H1 (cell line): ENCODE measurements at regions not wholly inside any gene's neighbourhood (a gene's known extent, or its start where the extent isn't known, plus 50 kb on each side); places are given as distances from the start of the nearest gene placed in this dataset.

Source experiments
- CTCF ChIA-PET: fragments of 300-600 bp; sonication (Branson Sonifier 250); formaldehyde crosslinking; loops from one replicate; lab custom pipeline; 2021; ENCODE audit not compliant: partially characterized antibody; lab: Charles Lee
- POLR2A ChIA-PET: fragments of 300-600 bp; sonication (Branson Sonifier 250); formaldehyde crosslinking; loops from one replicate; lab custom pipeline; 2021; ENCODE audit warnings: inconsistent platforms; ENCODE audit not compliant: partially characterized antibody; lab: Charles Lee
- DNase-seq, 2 experiments: peaks; one replicate each; pipeline versions ENCODE4 v3.0.0 to v3.0.0-alpha.2; 2010 to 2022; ENCODE audit warnings: low spot score in 2 of 2, low read depth in 1 of 2, mixed read lengths in 1 of 2
- FAIRE-seq: peaks from 2 replicates; lab custom pipeline; 2011; peaks lifted over from hg19 to GRCh38; lab: Jason Lieb, UNC
- H2AFZ ChIP-seq: 2 replicates; pipeline ENCODE4 v1.8.1; 2012; ENCODE audit warnings: low read length, inconsistent platforms
- H2AK5ac ChIP-seq: 2 replicates; pipeline ENCODE4 v1.6.1; 2013; ENCODE audit warnings: low read depth, low read length
- H2BK120ac ChIP-seq: replicated peaks from 2 replicates; pipeline ENCODE3; 2013; ENCODE audit warnings: low read depth, low read length, inconsistent platforms
- H2BK12ac ChIP-seq: 2 replicates; pipeline ENCODE4 v1.6.1; 2013; ENCODE audit warnings: low read depth, low read length
- H2BK15ac ChIP-seq: 2 replicates; pipeline ENCODE4 v1.6.1; 2013; ENCODE audit warnings: low read length
- H2BK20ac ChIP-seq: 2 replicates; pipeline ENCODE4 v1.6.1; 2013; ENCODE audit warnings: low read length
- H2BK5ac ChIP-seq: 2 replicates; pipeline ENCODE4 v1.6.1; 2013; ENCODE audit warnings: low read depth, low read length
- H3K14ac ChIP-seq: 2 replicates; pipeline ENCODE4 v1.6.1; 2013; ENCODE audit warnings: inconsistent platforms; ENCODE audit not compliant: insufficient read length
- H3K18ac ChIP-seq: 2 replicates; pipeline ENCODE4 v1.6.1; 2013; ENCODE audit warnings: low read length; ENCODE audit errors: extremely low read depth
- H3K23ac ChIP-seq: 2 replicates; pipeline ENCODE4 v1.6.1; 2013; ENCODE audit warnings: inconsistent platforms; ENCODE audit not compliant: insufficient read length
- H3K23me2 ChIP-seq: 2 replicates; pipeline ENCODE4 v1.6.1; 2013; ENCODE audit warnings: low read depth, low read length
- H3K27ac ChIP-seq: 2 replicates; pipeline ENCODE4 v1.6.1; 2011; ENCODE audit warnings: low read depth, low read length, inconsistent platforms
- H3K27me3 ChIP-seq, 4 experiments: replicated peaks in 1 of 4; 1 replicate in 1 of 4; 2 replicates in 3 of 4; pipeline versions ENCODE4 v1.6.1 to v1.8.1; 2011 to 2013; ENCODE audit warnings: low read length in 3 of 4, mild to moderate bottlenecking in 3 of 4, inconsistent platforms in 2 of 4, mixed read lengths in 2 of 4, moderate library complexity in 1 of 4; ENCODE audit not compliant: control insufficient read depth in 3 of 4, insufficient read depth in 3 of 4; ENCODE audit errors: extremely low read depth in 1 of 4
- H3K36me3 ChIP-seq, 4 experiments: 2 replicates each; pipeline versions ENCODE4 v1.6.1 to v1.8.1; 2011 to 2013; ENCODE audit warnings: mild to moderate bottlenecking in 4 of 4, low read length in 3 of 4, moderate library complexity in 2 of 4, control low read depth in 1 of 4, inconsistent platforms in 1 of 4; ENCODE audit not compliant: insufficient read depth in 4 of 4, control insufficient read depth in 2 of 4
- H3K4ac ChIP-seq: replicated peaks from 2 replicates; pipeline ENCODE3; 2013; ENCODE audit warnings: low read length, low read depth, mixed read lengths, inconsistent platforms; ENCODE audit not compliant: insufficient read length
- H3K4me1 ChIP-seq, 4 experiments: replicated peaks in 1 of 4; 1 replicate in 1 of 4; 2 replicates in 3 of 4; pipeline versions ENCODE4 v1.6.1 to v1.8.1; 2011 to 2013; ENCODE audit warnings: low read length in 3 of 4, inconsistent platforms in 2 of 4, mixed read lengths in 1 of 4; ENCODE audit not compliant: insufficient read depth in 4 of 4, control insufficient read depth in 3 of 4
- H3K4me2 ChIP-seq, 2 experiments: 2 replicates each; pipeline versions ENCODE4 v1.6.1 to v1.8.1; 2011 to 2013; ENCODE audit warnings: low read depth in 2 of 2, low read length in 2 of 2, control low read depth in 1 of 2, inconsistent platforms in 1 of 2, mild to moderate bottlenecking in 1 of 2; ENCODE audit not compliant: insufficient read depth in 1 of 2
- H3K4me3 ChIP-seq, 4 experiments: fragments of 200-600, 300-600 bp in 1 of 4; sonication (generic), shearing (Covaris generic), sonication (Bioruptor Twin) in 1 of 4; 2 replicates each; pipeline versions ENCODE4 v1.5.1 to v1.8.1; 2011 to 2016; ENCODE audit warnings: low read length in 4 of 4, low read depth in 3 of 4, control low read depth in 2 of 4, inconsistent platforms in 2 of 4, mild to moderate bottlenecking in 2 of 4, mixed read lengths in 1 of 4, moderate library complexity in 1 of 4; ENCODE audit not compliant: insufficient read depth in 2 of 4; ENCODE audit errors: extremely low read depth in 1 of 4
- H3K56ac ChIP-seq: replicated peaks from 2 replicates; pipeline ENCODE3; 2013; ENCODE audit warnings: low read depth, mild to moderate bottlenecking, mixed read lengths, low read length, inconsistent platforms; ENCODE audit not compliant: insufficient read length
- H3K79me1 ChIP-seq: 2 replicates; pipeline ENCODE4 v1.6.1; 2013; ENCODE audit warnings: low read depth, low read length, control low read depth
- H3K79me2 ChIP-seq, 2 experiments: 2 replicates each; pipeline versions ENCODE4 v1.6.1 to v1.8.1; 2012 to 2013; ENCODE audit warnings: low read length in 2 of 2, mild to moderate bottlenecking in 2 of 2, inconsistent platforms in 1 of 2; ENCODE audit not compliant: insufficient read depth in 2 of 2, control insufficient read depth in 1 of 2
- H3K9ac ChIP-seq, 4 experiments: replicated peaks in 1 of 4; 1 replicate in 1 of 4; 2 replicates in 3 of 4; pipeline versions ENCODE4 v1.6.1 to v1.8.1; 2011 to 2013; ENCODE audit warnings: low read depth in 3 of 4, low read length in 3 of 4, control low read depth in 2 of 4, mild to moderate bottlenecking in 2 of 4, moderate library complexity in 2 of 4, inconsistent platforms in 1 of 4; ENCODE audit errors: extremely low read depth in 1 of 4
- H3K9me3 ChIP-seq, 2 experiments: 2 replicates each; pipeline versions ENCODE4 v1.6.1 to v1.8.1; 2012 to 2013; ENCODE audit warnings: mild to moderate bottlenecking in 2 of 2, moderate library complexity in 2 of 2, control low read depth in 1 of 2, inconsistent platforms in 1 of 2, low read depth in 1 of 2, low read length in 1 of 2, mixed read lengths in 1 of 2; ENCODE audit not compliant: insufficient read depth in 2 of 2
- H4K20me1 ChIP-seq, 2 experiments: replicated peaks in 1 of 2; 2 replicates each; pipeline versions ENCODE3 to v1.8.1; 2011 to 2013; ENCODE audit warnings: inconsistent platforms in 2 of 2, low read length in 2 of 2, mild to moderate bottlenecking in 1 of 2; ENCODE audit not compliant: insufficient read depth in 2 of 2, control insufficient read depth in 1 of 2
- H4K5ac ChIP-seq: 2 replicates; pipeline ENCODE4 v1.6.1; 2013; ENCODE audit warnings: low read length, low read depth, mixed read lengths, inconsistent platforms; ENCODE audit not compliant: insufficient read length
- H4K8ac ChIP-seq: 2 replicates; pipeline ENCODE4 v1.8.0; 2013; ENCODE audit warnings: mild to moderate bottlenecking, moderate library complexity, low read length, inconsistent platforms; ENCODE audit not compliant: insufficient read depth; ENCODE audit errors: extremely low read depth
- H4K91ac ChIP-seq: replicated peaks from 2 replicates; pipeline ENCODE3; 2013; ENCODE audit warnings: low read length, mixed read lengths, inconsistent platforms; ENCODE audit not compliant: insufficient read length
- CHD2 ChIP-seq: IDR thresholded peaks from 2 replicates; pipeline ENCODE4 v1.6.1; 2012; ENCODE audit warnings: low read length, improper control_type of control experiment
- CREB1 ChIP-seq: IDR thresholded peaks from 2 replicates; pipeline ENCODE4 v1.6.1; 2012; ENCODE audit warnings: inconsistent platforms
- KDM5A ChIP-seq: fragments of 200-600 bp; IDR thresholded peaks from 2 replicates; pipeline ENCODE4 v1.7.1; 2012; ENCODE audit warnings: mild to moderate bottlenecking, low read length, inconsistent platforms, mixed read lengths
- MAX ChIP-seq: IDR thresholded peaks from 2 replicates; pipeline ENCODE4 v1.6.1; 2012; ENCODE audit warnings: inconsistent platforms
- POLR2A ChIP-seq, 2 experiments: IDR thresholded peaks; 1 replicate in 1 of 2; 2 replicates in 1 of 2; pipeline ENCODE4 v1.6.1; 2011; ENCODE audit warnings: low read depth in 2 of 2, low read length in 2 of 2, mild to moderate bottlenecking in 2 of 2; ENCODE audit errors: control extremely low read depth in 1 of 2
- POU5F1 ChIP-seq: IDR thresholded peaks from 2 replicates; pipeline ENCODE4 v1.6.1; 2011; ENCODE audit warnings: low read depth, mild to moderate bottlenecking, low read length, moderate library complexity
- RNF2 ChIP-seq: fragments of 200-900, 300-1000 bp; sonication (generic); IDR thresholded peaks from 2 replicates; pipeline ENCODE4 v1.7.1; 2016; ENCODE audit warnings: borderline replicate concordance, low read depth, mild to moderate bottlenecking, antibody characterized with exemption, low read length; ENCODE audit not compliant: poor library complexity, severe bottlenecking; ENCODE audit errors: missing control alignments
- SIN3A ChIP-seq, 2 experiments: IDR thresholded peaks in 1 of 2; conservative IDR thresholded peaks in 1 of 2; 2 replicates each; pipeline ENCODE4 v1.6.1; 2011 to 2012; ENCODE audit warnings: low read length in 2 of 2, improper control_type of control experiment in 1 of 2, low read depth in 1 of 2, mild to moderate bottlenecking in 1 of 2
- TAF7 ChIP-seq: optimal IDR thresholded peaks from 2 replicates; pipeline ENCODE3; 2011; ENCODE audit warnings: low read depth, mild to moderate bottlenecking, inconsistent platforms, low read length, moderate library complexity, borderline replicate concordance
- TBP ChIP-seq: IDR thresholded peaks from 2 replicates; pipeline ENCODE4 v1.6.1; 2011; ENCODE audit warnings: low read depth, low read length, improper control_type of control experiment
- TEAD4 ChIP-seq: IDR thresholded peaks from 2 replicates; pipeline ENCODE4 v1.6.1; 2012; ENCODE audit warnings: low read depth, low read length, inconsistent platforms, mixed read lengths
- whole genome bisulfite sequencing, 2 experiments: shearing (Covaris generic) in 1 of 2; methylation state at CpG; one replicate each; pipeline versions ENCODE4 v1.1.6 to v1.1.7; 2013 to 2015; ENCODE audit warnings: low lambda C conversion rate in 2 of 2, mixed read lengths in 2 of 2, inconsistent platforms in 1 of 2, low coverage in 1 of 2, missing lambda C conversion rate in 1 of 2; ENCODE audit not compliant: insufficient replicate concordance in 2 of 2, insufficient coverage in 1 of 2, insufficient read length in 1 of 2; ENCODE audit errors: extremely low coverage in 1 of 2, missing lambda C conversion rate in 1 of 2; 5-methylcytosine and 5-hydroxymethylcytosine counted together

GRCh38 chrX:39310891-39311290 lies 509.6 kb downstream of the MID1IP1 start:
- H3K4me1 ChIP-seq = no peaks in the 10 kb centered on the region
- H3K27me3 ChIP-seq = no peaks in the 10 kb centered on the region
- no peak overlapping the region for H4K5ac ChIP-seq
- H3K79me2 ChIP-seq = no peaks in the 10 kb centered on the region
- H2BK120ac ChIP-seq = no peak overlapping the region
- H2BK20ac ChIP-seq = no peak overlapping the region
- no peak overlapping the region for H2BK15ac ChIP-seq
- no peaks in the 10 kb centered on the region for H3K36me3 ChIP-seq
- H2AFZ ChIP-seq = no peak overlapping the region
- no peaks in the 10 kb centered on the region for H3K9me3 ChIP-seq
- H3K18ac ChIP-seq = no peak overlapping the region
- POLR2A ChIA-PET = no interaction called here
- no peak overlapping the region for H4K8ac ChIP-seq
- no peak overlapping the region for H2AK5ac ChIP-seq
- no peak overlapping the region for H2BK5ac ChIP-seq
- no peak overlapping the region for H3K56ac ChIP-seq
- no peak for FAIRE-seq
- H4K20me1 ChIP-seq = no peaks in the 10 kb centered on the region
- no peak overlapping the region for H4K91ac ChIP-seq
- H3K27ac ChIP-seq = no peak overlapping the region
- TF ChIP-seq CREB1 = no peak
- no peak for TF ChIP-seq POU5F1
- TF ChIP-seq TAF7 = no peak
- no peak for TF ChIP-seq SIN3A (conservative IDR thresholded peaks at IDR 0.05 in 1 of 2, IDR thresholded peaks at IDR 0.05 in 1 of 2; ENCODE audit: low read depth in 1 of 2, low read length in 2 of 2)
- TF ChIP-seq CHD2 = no peak
- TF ChIP-seq MAX = no peak
- no peak for TF ChIP-seq KDM5A
- no peak for TF ChIP-seq RNF2
- TF ChIP-seq TBP = no peak
- no peak for TF ChIP-seq POLR2A (IDR thresholded peaks at IDR 0.05; ENCODE audit: control extremely low read depth in 1 of 2, low read depth in 2 of 2, low read length in 2 of 2)
- no peak for TF ChIP-seq TEAD4
- TF ChIP-seq, all 59 proteins: peak for 0
- Histone ChIP-seq H3K9ac (no peak overlapping the region), H3K4me2 (no peak overlapping the region), H3K23ac (no peak overlapping the region), H3K23me2 (no peaks in the 10 kb centered on the region), H3K4ac (no peak overlapping the region), H3K79me1 (no peaks in the 10 kb centered on the region), H3K4me3 (no peak overlapping the region), H2BK12ac (no peak overlapping the region), H3K14ac (no peak overlapping the region)
- DNase-seq = no peak
- CTCF ChIA-PET = no interaction called here
- WGBS, 2 experiments = 100% methylated on average over 3 of the region's 4 CpGs; no CpG with 5 or more reads in 1 of the 2 experiments
